Stimulated activated CD4-positive, alpha-beta T cell treated with anti-CD3 and anti-CD28 coated beads, Interleukin-4, amount 100 ng/mL, for 24 hours (primary cell): ENCODE measurements at regions not wholly inside any gene's neighbourhood (a gene's known extent, or its start where the extent isn't known, plus 50 kb on each side); places are given as distances from the start of the nearest gene placed in this dataset.
"Not testable (repeated sequence)": the region's sequence is repeated elsewhere in the genome, so short reads cannot be mapped to it uniquely, and the experiment has no call there.

Experiments
- DNase-seq: peaks from one replicate; pipeline ENCODE4 v3.0.0-alpha.2; 2020

DNA sequence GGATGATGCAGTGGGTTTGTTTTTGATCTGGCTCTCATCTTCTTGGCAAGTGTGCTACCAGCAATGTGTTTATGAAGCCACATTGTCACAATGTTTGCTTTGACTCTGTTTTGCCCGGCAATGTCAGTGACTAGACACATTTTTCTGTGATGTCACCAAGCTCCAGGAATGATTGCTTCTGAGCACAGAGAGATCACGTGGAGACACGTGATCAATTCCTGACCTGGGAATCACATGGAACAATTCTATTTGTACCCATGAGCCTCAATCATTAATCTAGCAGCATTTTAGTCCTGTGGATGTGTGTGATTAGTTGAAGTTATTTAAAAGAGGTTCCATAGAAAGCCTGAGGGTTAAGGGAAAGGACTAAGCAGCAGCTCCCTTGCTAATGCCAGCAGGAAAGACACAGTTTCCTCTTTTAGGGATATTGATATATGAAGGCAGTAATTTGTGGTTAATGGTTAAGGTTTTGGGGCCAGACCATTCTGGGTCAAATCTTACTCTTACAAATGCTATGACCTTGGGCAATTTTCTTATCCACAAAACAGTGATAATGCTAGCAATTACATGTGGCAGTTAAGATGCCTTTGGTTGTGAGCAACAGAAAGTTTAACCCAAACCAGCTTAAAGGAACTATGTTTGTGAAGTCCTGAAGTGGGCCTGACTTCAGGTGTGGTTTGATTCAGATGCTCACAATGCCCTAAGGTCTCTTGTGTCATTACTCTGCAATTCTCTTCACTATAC lies 59.0 kb downstream of the FASLG start:
- no peak for DNase-seq

DNA sequence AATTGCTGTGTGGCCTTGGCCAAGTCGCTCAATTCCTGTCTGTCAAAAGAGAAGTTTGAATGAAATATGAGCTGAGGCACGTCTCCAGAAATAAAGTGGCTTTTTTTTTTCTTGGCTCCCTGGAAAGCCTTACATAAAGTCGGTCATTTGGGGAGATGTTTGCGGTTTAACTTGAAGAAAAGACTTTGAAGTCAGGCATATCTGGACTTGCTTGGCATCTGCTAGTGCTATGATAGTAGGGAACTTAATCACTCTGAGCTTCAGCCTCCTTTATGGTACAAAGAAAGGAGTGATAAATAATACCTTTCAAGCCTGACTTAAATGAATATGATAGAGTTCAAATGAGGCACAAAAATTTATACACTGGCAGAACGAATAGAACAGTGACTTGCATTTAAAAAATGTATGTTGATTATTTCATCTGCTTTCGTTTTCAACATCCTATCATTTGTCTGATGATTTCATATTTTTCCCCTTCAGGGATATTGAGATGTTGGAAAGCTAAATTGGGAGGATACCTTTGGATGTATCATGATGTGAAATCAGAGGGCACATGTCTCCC lies 60.2 kb downstream of the FASLG start:
- DNase-seq, result no peak

DNA sequence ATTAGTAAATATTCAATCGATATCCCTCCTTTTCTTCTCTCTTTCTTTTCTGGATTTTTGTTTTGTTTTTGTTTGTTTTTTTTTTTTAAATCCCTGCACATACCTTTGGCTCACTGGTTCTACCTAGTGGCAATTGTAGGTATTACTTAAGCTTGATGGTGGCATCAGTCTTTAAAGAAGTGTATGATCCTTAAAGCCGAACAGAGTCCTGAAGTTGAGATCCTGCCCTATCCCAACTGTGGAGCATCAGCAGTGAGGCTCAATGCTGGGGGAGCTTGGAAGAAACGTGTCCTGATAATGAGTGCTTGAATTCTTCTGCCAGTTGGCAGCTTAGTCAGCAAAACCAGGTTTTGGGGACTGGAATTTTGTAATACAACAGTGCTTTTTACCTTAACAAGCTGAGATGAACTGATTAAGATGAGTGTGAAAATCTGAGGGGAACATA lies 60.8 kb downstream of the FASLG start:
- no peak for DNase-seq

DNA sequence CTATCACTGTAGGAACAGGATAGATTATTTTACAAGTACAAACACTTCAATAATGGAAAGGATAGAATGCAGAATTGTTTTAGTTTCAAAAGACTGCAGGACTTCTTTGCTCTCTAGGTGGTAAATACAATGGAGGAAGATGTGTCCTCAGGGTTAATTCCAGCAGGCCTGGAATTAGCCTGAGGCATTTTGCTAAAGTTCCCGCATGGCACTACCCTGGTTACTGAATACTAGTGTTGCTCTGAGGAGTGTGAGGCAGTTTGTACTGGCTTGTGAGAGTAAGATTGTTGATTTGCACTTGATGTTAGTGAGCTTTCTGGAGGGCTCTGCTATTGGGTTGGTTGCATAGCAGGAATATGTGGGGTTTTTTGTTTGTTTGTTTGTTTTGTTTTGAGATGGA lies 61.4 kb downstream of the FASLG start:
- DNase-seq, result no peak

DNA sequence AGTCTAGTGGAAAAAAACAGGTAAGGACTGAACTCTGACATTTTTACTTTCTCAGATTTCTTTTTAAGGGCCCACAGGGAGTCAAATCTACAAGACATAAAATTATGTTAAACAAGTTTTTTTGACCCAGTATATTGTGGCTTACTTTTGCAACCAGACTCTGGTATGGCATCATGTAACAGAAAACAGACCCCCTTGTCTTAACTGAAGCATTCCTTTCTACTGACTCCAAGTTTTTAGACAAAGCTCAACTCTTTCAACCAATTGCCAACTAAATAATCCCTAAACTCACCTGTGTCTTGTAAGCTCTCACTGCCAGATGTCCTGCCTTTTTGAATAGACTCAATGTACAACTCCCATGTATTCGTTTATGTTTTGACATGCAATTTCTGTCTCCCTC lies 64.3 kb downstream of the FASLG start:
- no peak for DNase-seq

DNA sequence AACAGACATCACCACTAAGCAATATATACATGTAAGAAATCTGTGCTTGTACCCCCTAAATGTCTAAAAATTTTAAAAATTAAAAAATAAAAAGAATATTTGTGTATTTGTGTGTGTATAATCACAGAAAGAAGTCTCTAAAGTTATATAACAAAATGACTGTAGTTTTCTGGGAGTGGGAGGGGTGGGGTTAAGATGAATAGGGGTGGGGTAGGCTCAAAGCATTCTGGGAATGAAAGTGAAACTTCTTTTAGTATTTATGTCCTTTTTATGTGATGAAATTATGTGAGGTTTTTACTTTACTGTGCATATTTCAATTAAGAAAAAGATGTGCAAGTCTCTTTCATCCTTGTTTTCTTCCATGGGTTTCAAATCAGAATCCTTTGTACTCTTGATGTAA lies 65.3 kb downstream of the FASLG start:
- DNase-seq, result no peak

DNA sequence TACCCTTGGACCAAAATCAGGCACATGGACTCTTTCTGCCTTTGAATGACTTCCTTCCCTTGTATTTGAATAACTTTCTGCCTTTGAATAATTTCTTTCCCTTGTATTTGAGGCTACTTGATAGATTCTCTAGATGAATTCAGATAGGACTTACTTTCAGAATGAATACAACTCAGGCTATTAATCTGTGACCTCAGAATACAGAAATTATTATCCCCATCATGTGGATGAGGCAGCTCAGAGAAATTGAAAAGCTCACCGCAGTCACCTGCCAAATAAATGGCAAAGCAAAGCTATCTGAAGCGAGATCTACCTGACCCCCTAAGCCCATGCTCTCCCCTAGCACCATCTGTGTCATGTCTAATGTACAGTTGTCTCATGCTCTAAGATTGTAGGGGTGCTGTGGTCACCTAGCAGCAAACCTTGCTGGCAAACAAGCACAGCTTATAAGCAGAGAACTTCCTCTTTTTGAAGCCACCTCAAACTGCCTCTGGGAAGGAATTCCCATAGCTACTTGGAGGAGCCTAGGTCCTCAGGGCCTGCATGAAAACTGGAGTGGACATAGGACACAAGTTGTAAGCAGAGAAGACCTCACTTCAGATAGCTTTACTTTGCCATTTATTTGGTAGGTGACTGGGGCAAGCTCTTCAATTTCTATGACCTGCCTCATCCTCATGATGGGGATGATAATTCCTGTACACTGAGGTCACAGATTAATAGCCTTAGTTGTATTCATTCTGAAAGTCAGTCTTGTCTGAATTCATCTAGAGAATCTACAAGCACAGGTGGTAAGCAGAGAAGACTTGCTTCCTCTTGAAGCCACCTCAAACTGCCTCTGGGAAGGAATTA lies 66.1 kb downstream of the FASLG start:
- no peak for DNase-seq

DNA sequence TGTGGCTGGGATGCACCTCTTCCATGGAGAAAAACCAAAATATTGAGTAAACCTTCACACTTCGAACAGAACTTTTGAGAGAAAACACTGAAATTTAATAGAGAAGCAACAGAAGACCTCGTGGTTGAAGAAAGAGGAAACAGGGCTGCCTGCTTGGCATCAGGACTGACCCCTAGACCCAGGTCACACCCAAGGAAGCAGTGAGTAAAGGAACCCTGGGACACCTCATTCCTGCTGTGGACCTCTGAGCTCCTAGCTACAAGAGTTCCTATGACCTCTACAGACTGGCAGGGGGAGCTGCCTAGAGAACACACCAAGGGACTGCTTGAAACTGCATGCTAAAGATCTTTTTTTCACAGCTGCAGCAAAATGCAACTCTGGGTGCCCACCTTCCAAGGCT lies 67.8 kb downstream of the FASLG start:
- DNase-seq, result no peak

DNA sequence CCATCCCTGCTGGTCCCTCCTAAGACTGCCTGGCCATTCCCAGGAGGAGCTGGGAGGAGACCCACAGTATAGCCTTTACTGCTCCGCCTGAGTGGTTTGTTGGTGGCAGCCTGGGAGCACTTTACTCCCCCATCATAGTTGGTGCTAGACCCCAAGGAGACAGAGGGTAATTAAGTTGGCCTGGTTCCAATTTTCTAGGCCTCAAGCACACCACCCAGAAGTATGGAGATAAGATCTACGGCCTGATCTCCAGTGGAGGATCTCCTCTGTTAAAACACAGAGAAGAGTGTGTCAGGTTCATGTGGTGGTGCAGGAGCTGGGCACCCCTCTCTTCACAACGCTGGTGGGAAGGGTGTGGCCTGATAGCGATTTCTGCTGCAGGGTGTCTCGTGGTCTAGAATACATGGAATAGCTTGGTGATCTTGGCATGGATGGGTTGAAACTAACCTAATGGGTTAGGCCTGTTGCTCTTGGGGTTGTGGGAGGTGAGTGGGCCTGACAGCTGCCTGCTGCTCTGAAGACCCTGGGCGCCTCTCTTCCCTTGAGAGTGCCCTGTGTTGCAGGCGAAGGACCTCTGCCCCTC lies 68.5 kb downstream of the FASLG start:
- DNase-seq, result no peak

DNA sequence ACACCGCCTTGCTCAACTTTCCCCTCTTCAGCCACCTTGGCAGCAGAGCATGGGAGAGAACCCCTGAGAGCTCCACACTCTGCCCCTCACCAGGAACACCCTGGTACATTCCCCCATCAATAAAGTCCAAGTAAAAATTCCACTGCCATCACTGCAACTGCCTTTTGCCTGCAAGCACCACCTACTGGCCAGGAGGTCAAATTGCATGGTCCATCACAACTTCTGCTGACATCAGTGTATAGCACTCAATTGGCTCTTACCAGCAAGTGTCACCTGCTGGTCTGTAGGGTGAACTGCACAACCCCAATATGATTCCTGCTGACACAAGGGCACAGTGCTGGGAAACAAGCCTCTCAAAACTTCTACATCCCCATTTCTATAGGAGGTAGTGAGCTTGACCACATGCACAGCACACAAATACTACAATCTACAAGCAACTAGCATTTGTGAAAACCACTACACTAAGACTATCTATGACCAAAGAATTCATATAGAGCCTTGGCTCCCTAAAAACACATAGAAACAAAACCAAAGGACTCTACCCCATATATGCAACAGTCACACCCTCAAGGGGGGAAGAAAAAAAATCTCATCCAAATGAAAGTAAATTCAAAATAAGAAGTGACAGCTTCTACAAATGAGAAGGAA lies 69.2 kb downstream of the FASLG start:
- peak; percentile 60 for DNase-seq

DNA sequence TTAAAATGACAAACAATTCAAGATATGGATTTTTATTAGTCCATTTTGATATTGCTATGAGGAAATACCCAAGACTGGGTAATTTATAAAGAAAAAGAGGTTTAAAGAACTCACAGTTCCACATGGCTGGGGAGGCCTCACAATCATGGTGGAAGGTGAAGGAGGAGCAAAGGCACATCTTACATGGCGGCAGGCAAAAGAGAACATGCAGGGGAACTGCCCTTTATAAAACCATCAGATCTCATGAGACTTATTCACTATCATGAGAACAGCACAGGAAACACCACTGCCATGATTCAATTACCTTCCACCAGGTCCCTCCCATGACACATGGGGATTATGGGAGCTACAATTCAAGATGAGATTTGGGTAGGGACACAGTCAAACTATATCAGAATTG lies 69.8 kb downstream of the FASLG start:
- not testable (repeated sequence) for DNase-seq

DNA sequence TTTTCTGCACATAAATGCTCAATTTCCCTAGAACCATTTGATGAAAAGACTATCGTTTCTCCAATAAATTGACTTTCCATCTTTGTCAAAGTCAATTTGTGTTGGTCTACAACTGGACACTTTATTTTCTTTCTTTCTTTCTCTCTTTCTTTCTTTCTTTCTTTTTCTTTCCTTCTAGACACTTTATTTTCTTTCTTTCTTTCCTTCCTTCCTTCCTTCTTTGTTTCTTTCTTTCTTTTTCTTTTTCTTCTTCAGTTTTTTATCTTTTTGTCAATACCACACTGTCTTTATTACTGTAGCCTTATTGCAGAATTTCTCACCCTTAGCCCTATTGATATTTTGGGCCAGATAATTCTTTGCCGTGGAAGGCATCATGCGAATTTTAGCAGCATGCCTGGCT lies 73.5 kb downstream of the FASLG start:
- no peak for DNase-seq

DNA sequence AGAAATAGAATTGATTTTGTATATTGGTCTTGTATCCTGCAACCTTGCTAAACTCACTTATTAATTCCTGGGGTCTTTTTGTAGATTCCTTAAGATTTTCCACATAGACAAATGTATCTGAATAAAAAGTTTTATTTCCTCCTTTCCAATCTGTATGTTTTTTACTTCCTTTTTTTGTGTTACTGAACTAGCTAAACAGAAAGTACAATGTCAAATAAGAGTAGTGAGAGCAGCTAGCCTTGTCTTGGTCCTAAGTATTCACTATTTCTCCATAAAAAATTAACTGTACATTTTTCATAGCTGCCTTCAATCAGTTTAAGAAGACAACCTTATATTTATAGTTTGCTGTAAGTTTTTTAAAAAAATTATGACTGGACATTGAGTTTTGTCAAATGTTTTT lies 74.9 kb downstream of the FASLG start:
- no peak for DNase-seq

DNA sequence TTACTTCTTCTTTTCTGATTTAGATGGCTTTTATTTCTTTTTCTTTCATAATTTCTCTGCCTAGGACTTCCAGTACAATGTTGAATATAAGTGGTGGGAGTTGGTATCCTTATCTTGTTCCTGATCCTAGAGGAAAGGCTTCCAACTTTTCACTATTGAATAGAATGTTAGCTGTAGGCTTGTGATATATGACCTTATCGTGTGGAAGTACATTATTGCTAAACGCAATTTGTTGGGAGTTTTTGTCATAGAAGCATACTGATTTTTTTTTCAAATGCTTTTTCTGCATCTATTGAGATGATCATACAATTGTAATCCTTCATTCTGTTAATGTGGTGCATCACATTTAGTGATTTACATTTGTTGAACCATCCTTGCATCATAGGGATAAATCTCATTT lies 79.5 kb downstream of the FASLG start:
- DNase-seq, result no peak

DNA sequence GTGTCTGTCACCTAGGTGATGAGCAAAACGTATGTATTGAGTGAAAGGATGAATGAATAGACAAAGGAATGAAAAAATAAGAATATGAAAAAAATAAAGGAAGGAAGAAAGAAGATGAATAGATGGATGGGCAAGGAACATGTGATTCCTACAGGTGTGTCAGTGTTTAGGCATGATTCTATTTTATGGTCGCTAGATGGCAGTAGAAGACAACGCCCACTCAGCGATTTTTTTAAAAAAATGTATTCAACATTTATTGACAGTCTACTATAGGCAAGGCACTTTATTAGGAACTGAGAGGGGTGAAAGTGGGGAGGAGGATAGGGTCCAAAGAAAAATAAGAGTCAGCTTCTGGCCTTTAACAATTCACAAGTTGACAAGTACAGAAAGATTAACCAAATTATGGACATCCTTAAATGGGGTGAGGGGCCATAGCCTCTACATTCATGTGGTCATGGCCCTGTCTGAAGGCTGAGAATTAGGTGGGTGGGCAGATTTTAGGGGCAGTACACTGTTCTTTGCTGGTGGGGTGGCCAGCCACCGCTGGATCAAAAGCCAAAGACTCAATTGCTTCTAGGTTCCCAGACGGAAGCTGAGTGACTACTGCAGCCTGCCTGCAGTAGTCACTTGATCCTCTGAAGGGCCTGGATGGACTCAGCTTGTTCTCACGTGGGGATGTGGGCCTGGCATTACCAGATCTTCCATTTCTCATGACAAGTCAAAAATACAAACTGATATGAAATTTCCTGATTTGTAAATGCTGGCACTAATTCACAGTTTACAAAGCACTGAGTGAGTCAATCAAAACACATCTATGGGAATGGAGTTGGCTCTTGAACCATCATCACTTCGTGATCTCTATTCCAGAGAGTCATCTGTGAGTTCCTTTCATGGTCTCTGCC lies 83.9 kb downstream of the FASLG start:
- DNase-seq, result peak; percentile 19

DNA sequence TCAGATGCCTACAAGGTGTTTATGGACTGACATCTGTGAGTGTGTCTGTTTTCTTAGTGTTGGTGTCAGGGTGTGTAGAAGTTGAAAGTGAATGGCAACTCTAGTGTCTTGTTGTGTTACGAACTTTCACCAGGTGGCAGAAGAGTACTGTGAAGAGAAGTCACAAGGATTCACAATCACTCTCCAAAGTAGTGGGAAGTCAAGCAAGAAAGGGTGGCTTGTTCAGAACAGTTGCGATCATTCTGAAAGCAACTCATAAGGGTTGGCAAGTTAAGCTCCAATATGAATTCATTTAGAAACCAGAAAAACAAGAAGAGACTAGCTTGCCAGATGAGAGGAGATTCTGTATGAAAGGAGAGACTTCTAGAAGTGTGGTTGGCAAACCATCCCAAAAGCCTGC lies 86.1 kb downstream of the FASLG start:
- DNase-seq, result peak; percentile 64

DNA sequence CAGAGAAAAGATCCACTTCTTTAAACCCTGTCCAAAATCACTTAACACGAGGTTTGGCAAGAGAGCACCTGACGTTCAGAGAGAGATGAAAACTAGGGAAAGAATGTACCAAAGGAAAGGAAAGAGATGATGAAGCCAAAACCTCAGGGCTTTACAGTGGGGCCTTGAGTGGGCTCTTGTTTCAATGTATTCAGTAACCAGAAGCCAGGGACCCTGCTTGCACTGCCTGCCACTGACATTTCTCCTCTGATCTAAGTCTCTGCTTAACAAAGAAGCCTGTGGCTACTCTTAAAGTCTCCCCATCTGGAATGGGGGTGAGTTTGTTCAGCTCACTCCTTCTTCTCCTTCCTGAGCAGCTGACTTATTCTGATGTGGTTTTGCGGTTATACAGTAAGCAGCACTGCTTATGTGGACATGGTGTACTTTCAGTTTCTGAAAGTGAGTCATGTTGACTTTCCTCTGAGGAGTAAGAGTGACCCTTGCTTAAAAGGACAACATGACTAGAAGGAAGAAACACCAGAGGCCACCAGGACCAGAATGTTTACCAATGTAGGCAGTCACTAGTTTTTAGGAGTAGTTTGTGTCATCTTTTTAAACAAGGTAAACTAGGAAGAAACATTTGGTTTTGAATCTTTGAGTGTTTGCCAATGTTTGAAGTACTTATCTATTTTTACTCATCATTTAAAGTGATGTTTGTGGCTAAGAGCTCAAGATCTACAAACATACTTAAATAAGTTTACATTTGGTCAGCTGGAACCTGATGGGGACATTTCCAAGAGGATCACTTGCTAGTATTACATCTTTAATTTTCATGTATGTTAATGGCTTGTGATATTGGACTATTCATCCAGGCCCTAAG lies 87.4 kb downstream of the FASLG start:
- peak; percentile 47 for DNase-seq

DNA sequence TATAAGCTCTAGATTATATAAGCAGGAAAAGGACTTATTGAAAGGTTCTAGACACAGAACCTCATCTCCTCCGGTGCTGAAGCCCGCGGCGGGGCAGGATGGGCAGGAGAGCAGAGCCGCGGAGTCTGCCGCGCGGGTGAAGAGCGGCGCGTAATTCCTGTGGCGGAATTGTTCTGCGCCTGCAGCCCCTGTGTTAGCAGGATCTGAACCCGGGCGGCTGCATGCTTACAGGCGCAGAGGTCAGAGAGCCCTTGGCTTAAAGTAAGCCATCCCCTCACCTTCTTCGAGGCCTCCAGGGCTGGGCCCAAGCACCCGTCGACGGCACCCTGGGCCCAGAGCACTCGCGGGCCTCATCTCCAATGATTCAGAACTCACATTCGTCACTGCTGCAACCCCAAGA lies 89.3 kb downstream of the FASLG start:
- DNase-seq, result no peak

DNA sequence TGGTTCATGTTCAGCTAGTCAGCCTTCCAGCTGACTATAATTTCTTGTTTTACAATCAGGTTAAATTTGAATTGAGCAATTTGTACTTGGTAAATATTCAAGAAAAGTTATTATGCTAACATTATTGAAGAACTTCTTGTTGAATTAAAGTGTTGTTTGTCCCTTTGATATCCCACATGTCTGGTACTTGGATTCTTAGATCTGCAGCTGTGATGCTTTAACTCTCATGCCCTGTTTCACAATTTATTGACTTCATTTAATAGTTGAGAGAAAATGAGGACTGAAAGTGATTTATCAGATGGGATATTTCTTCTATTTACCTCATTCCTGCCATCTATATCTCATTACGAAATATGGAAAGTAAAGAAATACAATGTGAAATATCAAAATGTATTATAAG lies 92.8 kb downstream of the FASLG start:
- no peak for DNase-seq

DNA sequence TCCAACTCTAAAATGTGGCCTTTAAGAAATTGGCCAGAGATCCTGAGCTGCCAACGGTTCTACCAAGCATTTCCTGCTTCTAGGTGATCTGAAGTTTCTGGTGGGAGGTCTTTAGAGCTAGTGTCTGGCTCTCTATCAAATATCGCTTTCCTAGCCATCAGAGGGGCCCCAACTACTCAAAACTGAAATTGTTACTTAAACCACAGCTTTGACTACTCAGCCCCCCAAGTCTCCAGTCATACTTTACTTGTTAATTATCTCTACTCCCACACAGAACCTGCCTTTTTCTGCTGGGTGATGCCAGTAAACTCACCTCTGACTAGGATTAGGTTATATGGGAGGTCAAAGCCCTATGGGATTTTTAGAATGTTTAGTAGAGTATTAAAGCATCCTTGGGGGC lies 95.1 kb downstream of the FASLG start:
- peak; percentile 40 for DNase-seq

DNA sequence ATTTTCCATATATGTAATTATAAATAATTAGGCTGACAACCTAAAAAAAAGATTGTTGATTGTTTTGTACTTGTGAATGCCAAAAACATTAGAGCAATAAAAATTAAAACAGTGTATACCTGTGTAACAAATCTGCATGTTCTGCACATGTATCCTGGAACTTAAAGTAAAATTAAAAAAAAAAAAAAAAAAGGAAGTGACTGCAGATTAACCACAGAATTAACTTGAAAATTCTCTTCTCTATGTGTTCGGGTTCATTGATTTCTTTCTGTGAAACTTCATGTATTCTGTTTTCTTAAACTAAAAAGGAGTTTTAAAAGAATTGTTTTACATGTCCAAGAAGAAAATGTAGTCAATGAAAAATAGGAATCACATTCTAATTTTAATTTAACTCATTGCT lies 95.7 kb downstream of the FASLG start:
- DNase-seq, result no peak
